Keratinocyte (primary cell): ENCODE measurements at regions not wholly inside any gene's neighbourhood (a gene's known extent, or its start where the extent isn't known, plus 50 kb on each side); places are given as distances from the start of the nearest gene placed in this dataset.
"Not testable (repeated sequence)": the region's sequence is repeated elsewhere in the genome, so short reads cannot be mapped to it uniquely, and the experiment has no call there.

ENCODE experiments used
- EZH2 ChIP-seq: IDR thresholded peaks from one replicate; pipeline ENCODE4 v1.6.1; 2012; ENCODE audit warnings: inconsistent platforms, mild to moderate bottlenecking, low read length, moderate library complexity
- TF ChIP-seq, protein P1 (sequence below), 3 experiments: IDR thresholded peaks in 1 of 3; conservative IDR thresholded peaks in 1 of 3; optimal IDR thresholded peaks in 1 of 3; 2 replicates in 2 of 3; 3 replicates in 1 of 3; pipeline versions ENCODE3 to v1.5.1; 2011; ENCODE audit warnings: low read length in 3 of 3, mild to moderate bottlenecking in 3 of 3, moderate library complexity in 2 of 3, control low read depth in 1 of 3, inconsistent platforms in 1 of 3; ENCODE audit not compliant: insufficient read depth in 2 of 3; ENCODE audit errors: extremely low read depth in 1 of 3

DNA sequence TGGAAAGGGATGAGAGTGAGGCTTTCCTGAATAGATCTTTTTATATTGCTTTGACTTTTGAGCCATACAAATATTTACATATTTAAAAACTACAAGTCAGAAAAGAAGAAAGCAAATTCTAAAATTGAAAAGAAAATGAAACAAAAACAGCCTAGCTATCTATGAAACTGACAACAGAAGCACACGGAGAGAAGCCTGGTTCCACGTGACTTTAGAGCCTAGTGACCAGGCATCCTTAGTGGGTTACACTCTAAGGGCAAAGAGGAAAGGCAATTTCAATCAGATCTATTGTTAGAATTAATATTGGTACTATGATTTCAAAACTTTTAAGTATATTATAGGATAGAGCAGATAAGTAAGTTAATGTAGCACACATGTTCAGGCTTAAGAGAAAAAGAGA, 185.0 kb downstream of the KLRB1 start:
- TF ChIP-seq, protein P1, sequence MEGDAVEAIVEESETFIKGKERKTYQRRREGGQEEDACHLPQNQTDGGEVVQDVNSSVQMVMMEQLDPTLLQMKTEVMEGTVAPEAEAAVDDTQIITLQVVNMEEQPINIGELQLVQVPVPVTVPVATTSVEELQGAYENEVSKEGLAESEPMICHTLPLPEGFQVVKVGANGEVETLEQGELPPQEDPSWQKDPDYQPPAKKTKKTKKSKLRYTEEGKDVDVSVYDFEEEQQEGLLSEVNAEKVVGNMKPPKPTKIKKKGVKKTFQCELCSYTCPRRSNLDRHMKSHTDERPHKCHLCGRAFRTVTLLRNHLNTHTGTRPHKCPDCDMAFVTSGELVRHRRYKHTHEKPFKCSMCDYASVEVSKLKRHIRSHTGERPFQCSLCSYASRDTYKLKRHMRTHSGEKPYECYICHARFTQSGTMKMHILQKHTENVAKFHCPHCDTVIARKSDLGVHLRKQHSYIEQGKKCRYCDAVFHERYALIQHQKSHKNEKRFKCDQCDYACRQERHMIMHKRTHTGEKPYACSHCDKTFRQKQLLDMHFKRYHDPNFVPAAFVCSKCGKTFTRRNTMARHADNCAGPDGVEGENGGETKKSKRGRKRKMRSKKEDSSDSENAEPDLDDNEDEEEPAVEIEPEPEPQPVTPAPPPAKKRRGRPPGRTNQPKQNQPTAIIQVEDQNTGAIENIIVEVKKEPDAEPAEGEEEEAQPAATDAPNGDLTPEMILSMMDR (optimal IDR thresholded peaks at IDR 0.05 in 1 of 3, IDR thresholded peaks at IDR 0.05 in 1 of 3, conservative IDR thresholded peaks at IDR 0.05 in 1 of 3; ENCODE audit: extremely low read depth in 1 of 3, insufficient read depth in 2 of 3, low read length in 3 of 3) = not testable (repeated sequence)
- TF ChIP-seq EZH2 = not testable (repeated sequence)
